ENCODE measurements at regions not wholly inside any gene's neighbourhood (a gene's known extent, or its start where the extent isn't known, plus 50 kb on each side); places are given as distances from the start of the nearest gene placed in this dataset.

- H4K20me1 ChIP-seq (ENCODE audit: control insufficient read depth, extremely low read depth, insufficient read depth, low read length), result no peaks in the 10 kb centered on the region
- no peaks in the 10 kb centered on the region for H3K27me3 ChIP-seq (ENCODE audit: control insufficient read depth, extremely low read depth, insufficient read depth, low read length)
- dilution Hi-C loops (cut with MboI; ENCODE audit: extremely low pct_ligation_motif_present, low sequenced_read_pairs), result no loop called here
- no peaks in the 10 kb centered on the region for H3K79me2 ChIP-seq (ENCODE audit: control insufficient read depth, insufficient read depth, low read length)
- H3K9ac ChIP-seq (ENCODE audit: control insufficient read depth, extremely low read depth, insufficient read depth, low read length), result no peak overlapping the region
- TF ChIP-seq EZH2 (IDR thresholded peaks at IDR 0.05; ENCODE audit: low read length), result no peak
- no peak for TF ChIP-seq CTCF (optimal IDR thresholded peaks at IDR 0.05 in 1 of 3, IDR thresholded peaks at IDR 0.05 in 1 of 3, conservative IDR thresholded peaks at IDR 0.05 in 1 of 3; ENCODE audit: extremely low read depth in 1 of 3, insufficient read depth in 2 of 3, low read length in 3 of 3)
- no peak overlapping the region for H3K4me2 ChIP-seq (ENCODE audit: control insufficient read depth, extremely low read depth, insufficient read depth, low read depth, low read length)
- H3K27ac ChIP-seq (ENCODE audit: control insufficient read depth, insufficient read depth, low read length), result no peak overlapping the region
- no peak overlapping the region for H2AFZ ChIP-seq (ENCODE audit: control insufficient read depth, low read length)
- FAIRE-seq (no peak), DNase-seq (ENCODE audit: low read depth, low spot score) (no peak)
- no peak overlapping the region for H3K4me3 ChIP-seq (ENCODE audit: control insufficient read depth in 2 of 3, extremely low read depth in 1 of 3, insufficient read depth in 2 of 3, low read depth in 1 of 3, low read length in 3 of 3)
- H3K4me1 ChIP-seq (ENCODE audit: control insufficient read depth, extremely low read depth, insufficient read depth, low read length), result no peaks in the 10 kb centered on the region
- H3K9me3 ChIP-seq (ENCODE audit: control insufficient read depth, low read depth, low read length), result no peaks in the 10 kb centered on the region
- H3K9me1 ChIP-seq (ENCODE audit: control insufficient read depth, extremely low read depth, insufficient read depth, low read length), result no peaks in the 10 kb centered on the region
- no peaks in the 10 kb centered on the region for H3K36me3 ChIP-seq (ENCODE audit: control insufficient read depth in 2 of 2, extremely low read depth in 1 of 2, insufficient read depth in 2 of 2, low read length in 2 of 2)
These were observed 462.0 kb upstream of the CLINT1 start for GRCh38 chr5:158320934-158321333.

- DNase-seq (ENCODE audit: low read depth, low spot score), result no peak
These were observed 461.3 kb upstream of the CLINT1 start for GRCh38 chr5:158320178-158320674.

More at GRCh38 chr5:158320178-158320674, 461.3 kb upstream of the CLINT1 start:
- H3K79me2 ChIP-seq (ENCODE audit: control insufficient read depth, insufficient read depth, low read length), result no peaks in the 10 kb centered on the region
- no peak overlapping the region for H3K4me3 ChIP-seq (ENCODE audit: control insufficient read depth in 2 of 3, extremely low read depth in 1 of 3, insufficient read depth in 2 of 3, low read depth in 1 of 3, low read length in 3 of 3)
- H3K9me1 ChIP-seq (ENCODE audit: control insufficient read depth, extremely low read depth, insufficient read depth, low read length), result no peaks in the 10 kb centered on the region
- TF ChIP-seq CTCF (optimal IDR thresholded peaks at IDR 0.05 in 1 of 3, IDR thresholded peaks at IDR 0.05 in 1 of 3, conservative IDR thresholded peaks at IDR 0.05 in 1 of 3; ENCODE audit: extremely low read depth in 1 of 3, insufficient read depth in 2 of 3, low read length in 3 of 3) (no peak), EZH2 (IDR thresholded peaks at IDR 0.05; ENCODE audit: low read length) (no peak)
- no peak overlapping the region for H3K9ac ChIP-seq (ENCODE audit: control insufficient read depth, extremely low read depth, insufficient read depth, low read length)
- no peaks in the 10 kb centered on the region for H3K9me3 ChIP-seq (ENCODE audit: control insufficient read depth, low read depth, low read length)
- H3K4me2 ChIP-seq (ENCODE audit: control insufficient read depth, extremely low read depth, insufficient read depth, low read depth, low read length), result no peak overlapping the region
- no peak overlapping the region for H2AFZ ChIP-seq (ENCODE audit: control insufficient read depth, low read length)
- H4K20me1 ChIP-seq (ENCODE audit: control insufficient read depth, extremely low read depth, insufficient read depth, low read length), result no peaks in the 10 kb centered on the region
- FAIRE-seq, result no peak
- H3K36me3 ChIP-seq (ENCODE audit: control insufficient read depth in 2 of 2, extremely low read depth in 1 of 2, insufficient read depth in 2 of 2, low read length in 2 of 2), result no peaks in the 10 kb centered on the region
- no peaks in the 10 kb centered on the region for H3K27me3 ChIP-seq (ENCODE audit: control insufficient read depth, extremely low read depth, insufficient read depth, low read length)
- dilution Hi-C loops (cut with MboI; ENCODE audit: extremely low pct_ligation_motif_present, low sequenced_read_pairs), result no loop called here
- no peak overlapping the region for H3K27ac ChIP-seq (ENCODE audit: control insufficient read depth, insufficient read depth, low read length)
- no peaks in the 10 kb centered on the region for H3K4me1 ChIP-seq (ENCODE audit: control insufficient read depth, extremely low read depth, insufficient read depth, low read length)

All from keratinocyte (primary cell).